Stimulated activated CD4-positive, alpha-beta T cell treated with anti-CD3 and anti-CD28 coated beads, TNF-alpha, amount 100 ng/mL, for 24 hours (primary cell): ENCODE measurements at regions not wholly inside any gene's neighbourhood (a gene's known extent, or its start where the extent isn't known, plus 50 kb on each side); places are given as distances from the start of the nearest gene placed in this dataset.
A peak's percentile ranks its signal among the peaks of the same experiment; 100 is the strongest.

Experiments used
- DNase-seq, 3 experiments: peaks; one replicate each; pipeline ENCODE4 v3.0.0-alpha.2; 2020; ENCODE audit warnings: low read depth in 3 of 3

- DNase-seq = no peak
Observed at GRCh38 chr20:62580052-62580451, 62.3 kb upstream of the SLCO4A1 start.

- DNase-seq = no peak
Observed at GRCh38 chr20:62580733-62581132, 61.6 kb upstream of the SLCO4A1 start.

DNA sequence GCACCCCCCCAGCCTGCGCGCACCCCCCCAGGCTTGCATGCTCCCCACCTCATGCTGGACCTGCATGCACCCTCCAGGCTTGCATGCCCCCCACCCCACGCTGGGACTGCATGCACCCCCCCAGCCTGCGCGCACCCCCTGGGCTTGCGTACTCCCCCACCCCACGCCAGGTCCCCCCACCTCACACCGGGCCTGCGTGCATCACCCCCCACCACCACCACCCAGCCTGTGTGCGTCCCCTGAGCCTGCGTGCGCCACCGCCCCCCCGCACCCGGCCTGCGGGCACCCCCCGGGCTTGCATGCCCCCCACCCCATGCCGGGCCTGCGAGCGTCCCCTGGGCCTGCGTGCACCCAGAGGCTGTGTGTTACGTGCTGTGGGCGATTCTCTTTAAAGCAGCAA lies 61.0 kb upstream of the SLCO4A1 start:
- DNase-seq = no peak

- DNase-seq = no peak
Observed at GRCh38 chr20:62581806-62582205, 60.5 kb upstream of the SLCO4A1 start.

- no peak for DNase-seq
Observed at GRCh38 chr20:62583424-62583920, 58.8 kb upstream of the SLCO4A1 start.

DNA sequence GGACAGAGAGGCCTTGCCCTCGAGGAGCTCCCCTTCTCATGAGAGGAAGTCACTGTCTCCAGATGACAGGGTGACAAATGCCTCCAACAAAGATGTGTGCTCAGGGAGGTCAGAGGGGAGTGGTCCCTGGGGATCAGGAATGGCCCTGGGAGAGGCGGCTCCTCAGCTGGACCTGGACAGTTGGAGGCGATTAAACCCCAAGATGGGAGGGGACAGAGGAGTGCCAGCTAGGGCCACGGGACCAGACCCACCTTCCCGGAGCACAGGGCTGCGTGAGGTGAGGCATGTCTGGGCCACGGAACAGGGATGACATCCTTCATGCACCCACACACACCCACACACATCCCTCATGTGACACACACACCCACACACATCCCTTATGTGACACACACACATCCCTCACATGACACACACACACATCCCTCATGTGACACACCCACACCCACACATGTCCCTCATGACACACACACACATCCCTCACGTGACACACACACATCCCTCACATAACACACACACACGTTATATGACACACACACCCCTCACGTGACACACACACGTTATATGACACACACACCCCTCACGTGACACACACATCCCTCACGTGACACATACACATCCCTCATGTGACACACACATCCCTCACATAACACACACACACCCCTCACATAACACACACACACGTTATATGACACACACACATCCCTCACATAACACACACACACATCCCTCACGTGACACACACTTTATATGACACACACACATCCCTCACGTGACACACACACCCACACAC lies 57.4 kb upstream of the SLCO4A1 start:
- DNase-seq = no peak

- no peak for DNase-seq
Observed at GRCh38 chr20:62585461-62585970, 56.8 kb upstream of the SLCO4A1 start.

- no peak for DNase-seq
Observed at GRCh38 chr20:62586799-62587198, 55.5 kb upstream of the SLCO4A1 start.

DNA sequence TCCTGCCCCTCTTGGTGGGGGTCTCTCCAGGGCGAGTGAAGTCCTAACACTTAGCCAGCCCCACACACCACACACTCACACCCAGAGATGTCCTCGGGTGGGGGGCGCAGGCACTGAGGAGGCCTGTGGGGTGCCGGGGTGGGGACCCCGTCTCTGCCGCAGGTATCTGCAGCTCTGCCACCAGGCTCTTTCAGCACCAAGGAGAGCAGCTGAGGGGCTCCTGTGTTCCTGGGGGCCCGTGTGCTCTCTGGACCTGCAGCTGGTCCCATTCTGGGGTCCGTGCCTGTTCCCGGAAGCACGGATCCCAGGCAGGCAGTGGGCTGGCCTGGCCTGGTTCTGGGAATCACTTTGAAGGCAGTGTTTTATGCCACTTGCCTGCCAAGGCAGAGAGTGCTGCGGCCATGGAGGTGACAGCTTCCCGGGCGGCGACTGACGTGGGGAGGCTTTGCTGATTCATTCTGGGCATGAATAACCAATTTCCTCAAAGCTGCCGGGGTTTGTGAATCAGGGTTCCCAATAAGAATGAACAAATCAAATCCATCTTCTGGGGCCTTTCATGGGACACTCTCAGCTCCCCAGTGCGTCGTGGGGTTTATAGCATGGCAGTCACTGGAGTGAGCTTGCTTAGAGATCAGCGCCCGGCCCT lies 54.4 kb upstream of the SLCO4A1 start:
- peak in 1 of 3 experiments; percentile 19 for DNase-seq

- DNase-seq = no peak
Observed at GRCh38 chr20:62588458-62589149, 53.7 kb upstream of the SLCO4A1 start.

GRCh38 chr20:62589150-62589498 lies 53.2 kb upstream of the SLCO4A1 start:
- DNase-seq = no peak

- DNase-seq = no peak
Observed at GRCh38 chr20:62589720-62590119, 52.6 kb upstream of the SLCO4A1 start.

DNA sequence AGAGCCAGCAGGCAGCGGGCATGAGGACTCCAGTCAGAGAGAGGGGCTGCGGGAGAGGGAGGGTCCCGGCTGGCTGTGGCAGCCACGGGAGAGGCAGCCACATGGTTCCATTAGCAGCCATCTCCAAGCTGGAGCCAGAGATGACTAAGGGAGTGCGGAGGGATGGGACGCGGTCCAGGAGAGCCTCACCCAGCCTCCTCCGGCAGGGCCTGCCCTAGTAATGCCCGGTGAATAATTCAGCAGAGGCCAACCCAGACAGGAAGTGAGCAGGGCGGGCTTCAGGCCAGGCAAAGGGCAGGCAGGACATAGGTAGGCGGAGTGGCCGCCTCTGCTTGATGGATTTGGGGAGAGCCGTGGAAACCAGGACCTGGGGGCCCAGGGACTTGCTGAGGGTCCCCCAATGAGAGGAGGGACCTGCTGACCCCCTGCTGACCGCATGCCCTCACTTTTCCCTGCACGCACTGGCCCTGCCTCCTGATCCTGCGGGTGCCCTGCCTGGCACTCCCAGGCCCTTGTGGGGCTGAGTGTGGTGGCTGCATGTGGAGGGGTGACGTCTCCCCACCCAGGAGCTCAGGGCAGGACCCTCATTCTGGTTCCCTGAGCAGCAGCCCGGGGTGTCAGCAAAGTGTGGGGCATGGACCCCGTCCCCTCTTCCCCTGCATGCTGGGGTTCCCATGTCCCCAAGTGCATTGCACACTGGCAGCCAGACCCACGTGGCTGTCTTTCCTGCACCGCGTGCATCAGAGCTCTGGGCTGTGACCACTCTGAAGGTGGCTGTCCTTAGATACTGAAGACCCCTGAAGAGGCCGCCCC lies 51.8 kb upstream of the SLCO4A1 start:
- no peak for DNase-seq

GRCh38 chr20:62591122-62591468 lies 51.2 kb upstream of the SLCO4A1 start:
- DNase-seq = no peak

- no peak for DNase-seq
Observed at GRCh38 chr20:62591591-62591990, 50.7 kb upstream of the SLCO4A1 start.
